KMS-11 (cell line): ENCODE measurements at regions not wholly inside any gene's neighbourhood (a gene's known extent, or its start where the extent isn't known, plus 50 kb on each side); places are given as distances from the start of the nearest gene placed in this dataset.

ENCODE experiments used
- H2AFZ ChIP-seq: fragments of 200-600 bp; sonication (generic); 2 replicates; pipeline ENCODE4 v1.6.1; 2016; ENCODE audit warnings: antibody characterized with exemption, mixed run types, low read depth
- H3K27ac ChIP-seq: fragments of 200-600 bp; sonication (generic); 2 replicates; pipeline ENCODE4 v1.6.1; 2016; ENCODE audit warnings: mild to moderate bottlenecking, mixed run types
- H3K27me3 ChIP-seq: fragments of 200-600 bp; sonication (generic); 2 replicates; pipeline ENCODE4 v1.6.1; 2017; ENCODE audit warnings: mild to moderate bottlenecking, low read depth, mixed run types, moderate library complexity; ENCODE audit not compliant: insufficient read depth
- H3K36me3 ChIP-seq: fragments of 200-600 bp; sonication (generic); 2 replicates; pipeline ENCODE4 v1.6.1; 2017; ENCODE audit warnings: mild to moderate bottlenecking, mixed run types; ENCODE audit not compliant: insufficient read depth
- H3K4me1 ChIP-seq: fragments of 200-600 bp; sonication (generic); 2 replicates; pipeline ENCODE4 v1.6.1; 2016; ENCODE audit warnings: mild to moderate bottlenecking, low read depth, mixed run types; ENCODE audit not compliant: poor library complexity, severe bottlenecking
- H3K4me2 ChIP-seq: fragments of 200-600 bp; sonication (generic); 2 replicates; pipeline ENCODE4 v1.7.0; 2016; ENCODE audit warnings: mild to moderate bottlenecking, mixed run types
- H3K4me3 ChIP-seq: fragments of 200-600 bp; sonication (generic); IDR thresholded peaks from 2 replicates; pipeline ENCODE4 v1.6.1; 2017; ENCODE audit warnings: low read depth, low read length, mixed read lengths; ENCODE audit not compliant: insufficient read depth
- H3K79me2 ChIP-seq: fragments of 200-600 bp; sonication (generic); 2 replicates; pipeline ENCODE4 v1.6.1; 2016; ENCODE audit warnings: low read depth, mixed run types; ENCODE audit not compliant: insufficient read depth
- H3K9ac ChIP-seq: fragments of 200-600 bp; sonication (generic); 2 replicates; pipeline ENCODE4 v1.6.1; 2016; ENCODE audit warnings: mild to moderate bottlenecking, mixed run types
- H4K20me1 ChIP-seq: fragments of 200-600 bp; sonication (generic); 2 replicates; pipeline ENCODE4 v1.6.1; 2016; ENCODE audit warnings: mild to moderate bottlenecking, mixed run types; ENCODE audit not compliant: insufficient read depth
- CTCF ChIP-seq: fragments of 200-600 bp; sonication (generic); conservative IDR thresholded peaks from 2 replicates; pipeline ENCODE4 v1.6.1; 2017; ENCODE audit warnings: low read depth, mild to moderate bottlenecking, antibody characterized with exemption, low read length, moderate library complexity, mixed read lengths

DNA sequence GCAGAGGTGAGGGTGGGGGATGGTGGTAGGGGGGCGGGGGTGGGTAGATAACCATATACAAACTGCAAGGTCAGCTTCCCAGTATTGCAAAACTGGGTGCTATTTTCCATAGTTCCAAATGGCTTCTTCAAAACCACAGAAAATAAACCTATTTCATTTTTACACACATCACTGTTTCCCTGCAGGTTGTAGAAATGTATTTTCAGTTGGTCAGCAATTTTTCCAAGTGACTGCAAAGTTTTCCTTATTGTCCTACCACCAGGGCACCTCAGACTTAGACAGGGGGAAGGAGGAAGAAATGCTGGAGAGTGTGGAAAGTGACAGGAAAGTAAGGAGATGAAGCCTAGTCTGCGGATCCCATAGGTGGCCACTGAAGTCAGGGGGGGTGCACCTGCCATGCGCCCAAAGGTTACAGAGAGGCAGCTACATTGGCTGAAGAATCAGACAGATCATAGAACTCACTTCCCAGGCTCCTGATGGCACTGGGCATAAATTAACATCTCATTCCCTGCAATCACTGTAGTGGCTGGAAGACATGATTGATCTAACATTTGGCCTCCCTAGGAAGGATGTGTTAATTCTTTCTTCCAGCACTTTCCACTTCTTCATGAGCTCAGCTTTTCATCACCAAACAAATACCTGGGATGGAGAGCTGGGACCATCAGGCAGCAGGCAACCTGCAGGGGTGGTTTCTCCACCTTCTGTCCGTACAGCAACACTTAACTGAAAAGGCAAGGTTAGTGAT, 402.0 kb downstream of the HNRNPD start:
- H3K79me2 ChIP-seq, result no peaks in the 10 kb centered on the region
- no peak overlapping the region for H2AFZ ChIP-seq
- no peaks in the 10 kb centered on the region for H4K20me1 ChIP-seq
- H3K27me3 ChIP-seq, result no peaks in the 10 kb centered on the region
- TF ChIP-seq CTCF, result no peak
- no peak overlapping the region for H3K27ac ChIP-seq
- H3K4me1 ChIP-seq, result peaks cover 71% of the 10 kb centered on the region
- H3K4me2 ChIP-seq, result no peak overlapping the region
- no peak overlapping the region for H3K9ac ChIP-seq
- H3K36me3 ChIP-seq, result no peaks in the 10 kb centered on the region
- H3K4me3 ChIP-seq, result no peak overlapping the region

DNA sequence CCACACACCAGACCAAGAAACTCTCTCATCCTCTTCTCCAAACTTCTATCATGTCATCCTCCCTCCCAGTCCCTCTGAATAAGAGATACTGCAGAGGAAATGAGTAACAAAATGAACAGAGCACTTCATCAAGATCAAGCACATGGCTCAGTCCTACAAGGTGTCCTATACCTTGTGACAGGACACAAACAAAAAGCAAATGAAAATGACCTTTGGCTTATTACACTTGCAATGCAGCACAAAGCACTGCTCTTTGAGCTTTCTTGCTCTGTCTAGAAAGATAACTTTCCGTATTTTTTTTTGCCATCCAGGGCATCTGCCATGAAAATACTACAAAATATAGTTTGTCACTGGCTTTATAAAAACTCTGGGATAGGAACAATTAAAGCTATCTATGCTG, 402.7 kb downstream of the HNRNPD start:
- H3K4me2 ChIP-seq, result peak overlapping the region; percentile 25; the same call in 1 of the 2 replicates
- no peak overlapping the region for H3K27ac ChIP-seq
- H2AFZ ChIP-seq, result no peak overlapping the region
- TF ChIP-seq CTCF, result no peak
- no peak overlapping the region for H3K9ac ChIP-seq
- no peaks in the 10 kb centered on the region for H3K27me3 ChIP-seq
- H3K4me1 ChIP-seq, result peaks cover 71% of the 10 kb centered on the region
- H3K4me3 ChIP-seq, result no peak overlapping the region
- no peaks in the 10 kb centered on the region for H3K36me3 ChIP-seq
- no peaks in the 10 kb centered on the region for H4K20me1 ChIP-seq
- H3K79me2 ChIP-seq, result no peaks in the 10 kb centered on the region

DNA sequence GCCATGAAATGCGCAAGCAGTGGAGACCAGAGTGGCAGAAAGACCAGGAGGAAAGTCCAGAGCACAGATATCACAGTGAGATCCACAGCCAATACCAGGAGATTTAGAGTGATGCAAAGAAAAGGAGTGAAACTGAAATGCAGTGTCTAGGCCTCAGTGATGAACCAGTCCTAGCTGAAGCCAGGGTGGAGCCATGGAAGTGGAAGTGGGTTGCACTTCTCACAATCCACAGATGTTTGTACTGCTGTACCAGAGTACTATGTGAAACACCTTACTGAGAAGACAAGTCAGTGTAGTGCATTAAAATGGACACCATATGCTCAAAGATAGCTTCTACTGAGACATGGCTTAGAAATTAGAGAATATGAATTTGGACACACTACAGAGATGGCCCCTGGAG, 403.3 kb downstream of the HNRNPD start:
- Histone ChIP-seq H3K4me3 (no peak overlapping the region), H3K4me2 (peak overlapping the region; percentile 25; the same call in 1 of the 2 replicates), H3K27me3 (no peaks in the 10 kb centered on the region), H3K9ac (no peak overlapping the region), H3K36me3 (no peaks in the 10 kb centered on the region), H2AFZ (no peak overlapping the region; the same call in 1 of the 2 replicates), H3K79me2 (no peaks in the 10 kb centered on the region), H3K4me1 (peaks cover 71% of the 10 kb centered on the region), H3K27ac (no peak overlapping the region), H4K20me1 (no peaks in the 10 kb centered on the region)
- no peak for TF ChIP-seq CTCF

DNA sequence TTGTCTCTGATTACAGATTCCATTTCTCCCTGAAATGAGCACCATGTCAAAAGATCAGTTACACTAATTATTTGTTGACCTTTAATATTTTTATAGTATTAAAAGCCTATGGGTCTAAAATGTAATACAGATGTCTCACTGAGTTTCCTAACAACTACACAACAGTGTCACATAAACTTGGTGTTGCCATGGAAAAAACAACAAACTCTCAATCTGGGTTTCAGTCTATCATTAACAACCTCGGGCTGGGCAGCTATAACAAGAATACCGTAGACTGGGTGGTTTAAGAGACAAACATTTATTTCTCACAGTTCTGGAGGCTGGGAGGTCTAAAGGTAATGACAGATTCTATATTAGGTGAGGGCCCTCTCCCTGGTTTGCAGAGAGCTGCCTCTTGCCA, 407.1 kb downstream of the HNRNPD start:
- peak overlapping the region; percentile 93 for H3K27ac ChIP-seq
- H3K36me3 ChIP-seq, result no peaks in the 10 kb centered on the region
- peaks cover 93% of the 10 kb centered on the region for H3K4me1 ChIP-seq
- no peaks in the 10 kb centered on the region for H3K27me3 ChIP-seq
- no peaks in the 10 kb centered on the region for H4K20me1 ChIP-seq
- TF ChIP-seq CTCF, result no peak
- H2AFZ ChIP-seq, result peak overlapping the region; percentile 22; the same call in 1 of the 2 replicates
- peak overlapping the region; percentile 81 for H3K4me2 ChIP-seq
- no peaks in the 10 kb centered on the region for H3K79me2 ChIP-seq
- H3K9ac ChIP-seq, result peak overlapping the region; percentile 50
- peak overlapping the region; percentile 57 for H3K4me3 ChIP-seq
